ENCODE measurements at regions not wholly inside any gene's neighbourhood (a gene's known extent, or its start where the extent isn't known, plus 50 kb on each side); places are given as distances from the start of the nearest gene placed in this dataset.
A peak's percentile ranks its signal among the peaks of the same experiment; 100 is the strongest.

- peak; percentile 93 for TF ChIP-seq CTCF (conservative IDR thresholded peaks at IDR 0.05; ENCODE audit: control insufficient read depth, insufficient read depth, low read depth, low read length)
- no peak overlapping the region for H3K4me3 ChIP-seq (ENCODE audit: control insufficient read depth, low read depth, low read length)
- peak; percentile 60 for DNase-seq (ENCODE audit: low read depth)
Measured at GRCh38 chr2:174697255-174697654, 67.0 kb downstream of the CHRNA1 start.

DNA sequence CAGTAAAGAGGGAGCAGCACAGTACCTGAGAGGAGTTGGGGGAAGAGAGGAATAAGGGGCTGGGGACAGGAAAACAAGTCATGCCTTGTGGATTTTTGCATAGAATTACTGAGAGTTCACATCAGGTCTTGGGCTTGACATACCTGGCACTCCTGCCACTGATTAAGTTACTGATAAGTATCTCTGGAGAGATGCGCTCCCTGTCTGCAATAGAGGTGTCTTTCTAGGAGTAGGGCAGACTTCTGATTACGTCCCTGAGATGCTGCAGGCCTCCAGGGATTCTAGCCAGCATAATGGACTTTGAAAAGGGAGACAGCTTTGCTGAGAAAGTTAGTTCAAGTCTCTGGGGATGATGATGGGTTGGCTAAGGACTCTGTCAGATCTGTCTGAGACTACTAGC is 69.4 kb downstream of the CHRNA1 start:
- H3K4me3 ChIP-seq (ENCODE audit: control insufficient read depth, low read depth, low read length), result no peak overlapping the region
- no peak for TF ChIP-seq CTCF (conservative IDR thresholded peaks at IDR 0.05; ENCODE audit: control insufficient read depth, insufficient read depth, low read depth, low read length)
- DNase-seq (ENCODE audit: low read depth), result no peak

DNA sequence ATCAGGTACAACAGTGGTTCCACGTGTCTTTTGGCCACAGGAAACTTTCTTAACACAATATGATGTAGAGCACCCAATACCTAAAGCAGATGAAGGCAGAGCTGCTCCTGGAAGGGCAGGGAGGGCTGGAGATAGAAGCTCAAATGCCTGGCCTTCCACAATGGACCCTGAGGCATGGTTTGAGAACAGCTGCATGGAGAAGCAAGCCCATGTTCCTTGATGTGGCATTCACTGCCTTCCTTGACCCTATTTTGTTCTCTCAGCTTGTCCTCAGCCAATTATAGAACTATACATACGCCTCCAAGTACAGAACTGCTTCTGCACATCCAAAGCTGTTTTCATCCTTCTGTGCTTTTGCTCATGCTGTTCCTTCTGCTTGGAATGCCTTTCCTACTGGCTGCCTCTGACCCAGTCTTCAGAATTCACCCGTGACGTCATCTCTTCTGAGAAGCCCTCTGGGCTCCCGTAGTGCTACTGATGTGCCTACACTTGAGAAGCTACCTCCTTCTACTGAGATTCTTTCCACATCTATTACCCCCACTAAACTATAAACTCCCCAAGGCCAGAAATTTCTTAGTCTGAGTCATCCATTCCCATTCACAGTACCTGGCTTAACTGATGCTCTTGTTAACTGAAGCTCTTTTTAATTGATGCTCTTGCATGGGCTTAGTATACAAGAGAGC is 69.9 kb downstream of the CHRNA1 start:
- no peak overlapping the region for H3K4me3 ChIP-seq (ENCODE audit: control insufficient read depth, low read depth, low read length)
- no peak for TF ChIP-seq CTCF (conservative IDR thresholded peaks at IDR 0.05; ENCODE audit: control insufficient read depth, insufficient read depth, low read depth, low read length)
- DNase-seq (ENCODE audit: low read depth), result no peak

GRCh38 chr2:174693344-174693743 is 70.9 kb downstream of the CHRNA1 start:
- TF ChIP-seq CTCF (conservative IDR thresholded peaks at IDR 0.05; ENCODE audit: control insufficient read depth, insufficient read depth, low read depth, low read length), result no peak

GRCh38 chr2:174692256-174692919 is 71.9 kb downstream of the CHRNA1 start:
- DNase-seq (ENCODE audit: low read depth), result peak; percentile 73
- H3K4me3 ChIP-seq (ENCODE audit: control insufficient read depth, low read depth, low read length), result no peak overlapping the region
- no peak for TF ChIP-seq CTCF (conservative IDR thresholded peaks at IDR 0.05; ENCODE audit: control insufficient read depth, insufficient read depth, low read depth, low read length)

More at GRCh38 chr2:174693344-174693743, 70.9 kb downstream of the CHRNA1 start:
- no peak overlapping the region for H3K4me3 ChIP-seq (ENCODE audit: control insufficient read depth, low read depth, low read length)
- no peak for DNase-seq (ENCODE audit: low read depth)

DNA sequence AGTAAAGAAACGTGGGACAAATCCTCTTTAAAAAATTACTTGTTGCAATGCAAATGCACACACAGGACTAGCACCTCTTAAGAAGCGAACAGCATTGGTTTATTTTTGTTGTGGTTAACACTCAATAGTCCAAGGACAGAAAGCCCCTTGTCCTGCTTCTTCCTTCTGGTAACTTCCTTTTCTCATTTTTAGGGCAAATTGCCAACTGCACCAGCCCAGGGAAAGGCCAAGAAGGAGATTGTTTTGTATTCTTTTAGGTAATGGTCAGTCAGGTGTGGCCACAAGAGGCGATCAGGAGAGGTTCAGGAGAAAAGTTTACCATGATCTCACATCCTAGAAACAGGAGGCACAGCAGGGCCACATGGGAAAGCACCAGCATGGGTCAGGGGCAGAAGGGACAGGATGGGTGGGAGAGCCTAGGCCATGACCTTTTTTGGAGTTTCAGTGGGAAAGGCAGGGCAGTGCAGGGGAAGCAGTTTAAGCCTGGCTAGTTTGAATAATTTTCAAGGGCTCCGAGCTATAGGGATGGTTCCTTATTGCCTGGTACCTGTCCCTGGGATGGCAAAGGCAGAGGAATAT is 73.0 kb downstream of the CHRNA1 start:
- DNase-seq (ENCODE audit: low read depth), result no peak

More for the DNA sequence above, 73.0 kb downstream of the CHRNA1 start:
- TF ChIP-seq CTCF (conservative IDR thresholded peaks at IDR 0.05; ENCODE audit: control insufficient read depth, insufficient read depth, low read depth, low read length), result no peak
- no peak overlapping the region for H3K4me3 ChIP-seq (ENCODE audit: control insufficient read depth, low read depth, low read length)

Data from fibroblast of mammary gland (primary cell).